Ascending aorta (tissue), 2 donors: ENCODE measurements at regions not wholly inside any gene's neighbourhood (a gene's known extent, or its start where the extent isn't known, plus 50 kb on each side); places are given as distances from the start of the nearest gene placed in this dataset.
A peak's percentile ranks its signal among the peaks of the same experiment; 100 is the strongest.

Source experiments
- DNase-seq, 2 donors: peaks; one replicate each; pipeline ENCODE4 v3.0.0-alpha.2; 2019; ENCODE audit warnings: low spot score in 2 of 2
- H3K27ac ChIP-seq, 2 donors: fragments of 200-600 bp; sonication (generic); one replicate each; pipeline ENCODE4 v1.5.1; 2016 to 2017; ENCODE audit warnings: mild to moderate bottlenecking in 1 of 2
- H3K27me3 ChIP-seq: fragments of 200-600 bp; sonication (generic); one replicate; pipeline ENCODE4 v1.5.1; 2017
- H3K36me3 ChIP-seq, 2 donors: fragments of 200-600 bp; sonication (generic); one replicate each; pipeline ENCODE4 v1.5.1; 2016
- H3K4me1 ChIP-seq, 2 donors: fragments of 200-600 bp; sonication (generic); one replicate each; pipeline ENCODE4 v1.5.1; 2016 to 2017; ENCODE audit warnings: mild to moderate bottlenecking in 1 of 2
- H3K4me3 ChIP-seq, 2 donors: fragments of 200-600 bp; sonication (generic); one replicate each; pipeline ENCODE4 v1.5.1; 2016 to 2017; ENCODE audit warnings: mild to moderate bottlenecking in 1 of 2
- H3K9me3 ChIP-seq, 2 donors: fragments of 200-600 bp; sonication (generic); one replicate each; pipeline ENCODE4 v1.5.1; 2016
- CTCF ChIP-seq, 3 experiments: fragments of 200-600 bp in 2 of 3; fragments of 450-650 bp in 1 of 3; sonication (generic) in 2 of 3; IDR thresholded peaks; one replicate each; pipeline ENCODE4 v1.5.1; 2016 to 2019; ENCODE audit warnings: antibody characterized with exemption in 3 of 3, mild to moderate bottlenecking in 1 of 3, moderate library complexity in 1 of 3
- intact Hi-C: fragments of 100-400 bp; cut with DNase I; formaldehyde crosslinking; loops from one replicate; pipeline ENCODE4 v1.15.1; 2023

DNA sequence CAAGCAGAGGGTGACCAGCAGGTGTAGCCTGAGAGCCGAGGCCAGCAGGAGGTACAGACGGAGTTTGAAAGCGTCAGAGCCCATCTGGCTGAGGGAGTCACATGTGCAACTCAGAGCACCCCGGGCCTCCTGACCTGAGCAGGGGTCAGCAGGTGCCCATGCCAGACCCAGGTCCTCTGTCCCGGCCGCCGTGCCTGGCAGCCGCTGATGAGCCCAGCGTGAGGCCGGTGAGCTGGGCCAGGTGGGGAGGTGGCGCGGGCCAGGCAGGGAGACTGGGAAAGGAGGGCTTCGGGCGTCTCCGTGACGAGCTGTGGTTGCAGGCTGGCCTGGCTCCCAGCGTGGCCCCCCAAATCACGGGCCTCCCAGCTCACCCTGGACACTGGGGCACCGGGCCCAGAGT lies 130.9 kb downstream of the CHSY1 start:
- intact Hi-C loops, result loop anchor here (1.0 kb wide), 1 partner anchor 131 kb away; the partner anchor contains the start of gene CHSY1
- Histone ChIP-seq H3K36me3 (no peaks in the 10 kb centered on the region), H3K9me3 (no peaks in the 10 kb centered on the region), H3K4me1 (peaks cover 15 to 24% of the 10 kb centered on the region in 2 donors), H3K27me3 (no peaks in the 10 kb centered on the region), H3K27ac (peak overlapping the region; percentile 84 to 94), H3K4me3 (peak overlapping the region; percentile 55 to 65)
- no peak for TF ChIP-seq CTCF (IDR thresholded peaks at IDR 0.05)
- DNase-seq, result no peak

- no peak overlapping the region for H3K4me3 ChIP-seq
- peak overlapping the region; percentile 84 to 94 for H3K27ac ChIP-seq
- H3K27me3 ChIP-seq, result no peaks in the 10 kb centered on the region
- TF ChIP-seq CTCF (IDR thresholded peaks at IDR 0.05), result no peak
- no peak for DNase-seq
- intact Hi-C loops, result no loop called here
- no peaks in the 10 kb centered on the region for H3K36me3 ChIP-seq
- H3K9me3 ChIP-seq, result no peaks in the 10 kb centered on the region
- peaks cover 18 to 24% of the 10 kb centered on the region in 2 donors for H3K4me1 ChIP-seq
Measured at GRCh38 chr15:101120473-101120872, 131.4 kb downstream of the CHSY1 start.
